IPS-18a (cell line): ENCODE measurements at regions not wholly inside any gene's neighbourhood (a gene's known extent, or its start where the extent isn't known, plus 50 kb on each side); places are given as distances from the start of the nearest gene placed in this dataset.
A peak's percentile ranks its signal among the peaks of the same experiment; 100 is the strongest.

Experiments
- H3K27ac ChIP-seq: one replicate; pipeline ENCODE4 v1.5.1; 2013; ENCODE audit warnings: low read length
- H3K27me3 ChIP-seq: one replicate; pipeline ENCODE4 v1.6.1; 2013; ENCODE audit warnings: mild to moderate bottlenecking, low read length; ENCODE audit not compliant: control insufficient read depth, insufficient read depth
- H3K36me3 ChIP-seq: one replicate; pipeline ENCODE4 v1.6.1; 2013; ENCODE audit warnings: low read depth, low read length; ENCODE audit not compliant: control insufficient read depth
- H3K4me1 ChIP-seq: one replicate; pipeline ENCODE4 v1.6.1; 2013; ENCODE audit warnings: low read depth, low read length; ENCODE audit not compliant: control insufficient read depth
- H3K4me3 ChIP-seq: one replicate; pipeline ENCODE4 v1.5.1; 2013; ENCODE audit warnings: low read length
- H3K9ac ChIP-seq: one replicate; pipeline ENCODE4 v1.6.1; 2013; ENCODE audit warnings: mild to moderate bottlenecking, low read length, moderate library complexity
- H3K9me3 ChIP-seq: one replicate; pipeline ENCODE4 v1.6.1; 2013; ENCODE audit warnings: low read depth, low read length; ENCODE audit not compliant: control insufficient read depth

GRCh38 chr1:69038379-69038778 lies 529.3 kb upstream of the LRRC7 start:
- no peaks in the 10 kb centered on the region for H3K27me3 ChIP-seq
- no peak overlapping the region for H3K9ac ChIP-seq
- H3K36me3 ChIP-seq: no peaks in the 10 kb centered on the region
- no peaks in the 10 kb centered on the region for H3K9me3 ChIP-seq
- H3K4me1 ChIP-seq: no peaks in the 10 kb centered on the region
- H3K4me3 ChIP-seq: no peak overlapping the region
- H3K27ac ChIP-seq: no peak overlapping the region

GRCh38 chr1:69045572-69045971 lies 522.1 kb upstream of the LRRC7 start:
- Histone ChIP-seq H3K36me3 (no peaks in the 10 kb centered on the region), H3K4me3 (no peak overlapping the region), H3K27ac (no peak overlapping the region), H3K9me3 (no peaks in the 10 kb centered on the region), H3K27me3 (no peaks in the 10 kb centered on the region), H3K9ac (no peak overlapping the region), H3K4me1 (no peaks in the 10 kb centered on the region)

- H3K36me3 ChIP-seq: no peaks in the 10 kb centered on the region
- H3K9me3 ChIP-seq: no peaks in the 10 kb centered on the region
- H3K27ac ChIP-seq: no peak overlapping the region
- no peaks in the 10 kb centered on the region for H3K27me3 ChIP-seq
- H3K4me3 ChIP-seq: no peak overlapping the region
- no peaks in the 10 kb centered on the region for H3K4me1 ChIP-seq
- H3K9ac ChIP-seq: no peak overlapping the region
Measured at GRCh38 chr1:69055194-69055593, 512.5 kb upstream of the LRRC7 start.

DNA sequence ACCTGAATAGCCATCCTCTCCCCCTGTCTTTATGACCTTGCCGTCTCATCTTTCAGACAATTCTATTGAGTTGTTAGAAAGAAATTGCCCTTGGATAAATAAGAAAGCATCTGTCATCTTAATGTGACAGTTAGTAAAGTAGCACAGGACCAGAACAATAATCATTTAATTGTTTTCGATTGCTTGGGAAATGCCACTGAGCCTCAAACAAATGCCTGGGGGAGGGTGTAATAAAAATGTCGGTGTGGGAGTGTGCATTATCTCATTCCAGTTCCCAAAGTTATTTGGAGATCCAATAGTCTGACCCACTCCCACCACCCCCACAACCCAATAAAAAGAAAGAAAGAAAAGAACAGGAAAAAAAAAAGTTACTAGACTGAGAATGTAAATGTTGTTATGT lies 509.3 kb upstream of the LRRC7 start:
- Histone ChIP-seq H3K9me3 (no peaks in the 10 kb centered on the region), H3K4me3 (no peak overlapping the region), H3K27ac (no peak overlapping the region), H3K27me3 (no peaks in the 10 kb centered on the region), H3K36me3 (no peaks in the 10 kb centered on the region), H3K9ac (no peak overlapping the region), H3K4me1 (no peaks in the 10 kb centered on the region)

DNA sequence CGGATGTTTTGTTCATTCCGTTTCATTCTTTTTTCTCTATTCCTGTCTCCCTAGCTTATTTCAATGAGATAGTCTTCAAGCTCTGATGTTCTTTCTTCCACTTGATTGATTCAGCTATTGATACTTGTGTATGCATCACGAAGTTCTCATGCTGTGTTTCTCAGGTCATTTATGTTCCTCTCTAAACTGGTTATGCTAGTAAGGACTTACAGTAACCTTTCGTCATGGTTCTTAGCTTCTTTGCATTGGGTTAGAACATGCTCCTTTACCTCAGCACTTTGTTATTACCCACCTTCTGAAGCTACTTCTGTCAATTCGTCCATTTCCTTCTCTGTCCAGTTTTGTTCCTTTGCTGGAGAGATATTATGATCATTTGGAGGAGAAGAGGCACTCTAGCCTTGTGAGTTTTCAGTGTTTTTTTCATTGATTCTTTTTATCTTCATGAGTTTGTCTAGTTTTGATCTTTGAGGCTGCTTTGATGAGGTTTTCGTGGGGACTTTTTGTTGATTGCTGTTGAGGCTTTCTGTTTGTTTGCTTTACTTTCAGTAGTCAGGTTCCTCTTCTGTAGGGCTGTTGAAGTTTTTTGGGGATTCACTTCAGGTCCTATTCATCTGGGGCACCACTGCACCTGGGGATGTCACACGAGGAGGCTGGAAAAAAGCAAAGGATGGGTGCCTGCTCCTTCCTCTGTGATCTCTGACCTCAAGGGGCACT lies 496.9 kb upstream of the LRRC7 start:
- H3K27me3 ChIP-seq: no peaks in the 10 kb centered on the region
- no peak overlapping the region for H3K4me3 ChIP-seq
- no peaks in the 10 kb centered on the region for H3K9me3 ChIP-seq
- no peak overlapping the region for H3K27ac ChIP-seq
- H3K36me3 ChIP-seq: no peaks in the 10 kb centered on the region
- H3K4me1 ChIP-seq: peaks cover 5% of the 10 kb centered on the region
- H3K9ac ChIP-seq: no peak overlapping the region

DNA sequence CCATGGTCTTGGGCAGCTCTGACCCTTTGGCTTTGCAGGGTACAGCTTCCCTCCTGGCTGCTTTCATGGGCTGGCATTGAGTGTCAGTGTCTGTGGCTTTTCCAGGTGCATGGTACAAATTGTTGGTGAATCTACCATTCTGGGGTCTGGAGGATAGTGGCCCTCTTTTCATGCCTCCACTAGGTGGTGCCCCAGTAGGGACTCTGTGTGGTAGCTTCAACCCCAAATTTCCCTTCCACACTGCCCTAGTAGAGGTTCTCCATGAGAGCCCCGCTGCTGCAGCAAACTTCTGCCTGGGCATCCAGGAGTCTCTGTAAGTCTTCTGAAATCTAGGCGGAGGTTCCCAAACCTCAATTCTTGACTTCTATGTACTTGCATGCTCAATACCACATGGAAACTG lies 494.5 kb upstream of the LRRC7 start:
- Histone ChIP-seq H3K4me1 (peaks cover 26% of the 10 kb centered on the region), H3K9ac (no peak overlapping the region), H3K36me3 (no peaks in the 10 kb centered on the region), H3K4me3 (no peak overlapping the region), H3K9me3 (no peaks in the 10 kb centered on the region), H3K27ac (no peak overlapping the region), H3K27me3 (no peaks in the 10 kb centered on the region)

DNA sequence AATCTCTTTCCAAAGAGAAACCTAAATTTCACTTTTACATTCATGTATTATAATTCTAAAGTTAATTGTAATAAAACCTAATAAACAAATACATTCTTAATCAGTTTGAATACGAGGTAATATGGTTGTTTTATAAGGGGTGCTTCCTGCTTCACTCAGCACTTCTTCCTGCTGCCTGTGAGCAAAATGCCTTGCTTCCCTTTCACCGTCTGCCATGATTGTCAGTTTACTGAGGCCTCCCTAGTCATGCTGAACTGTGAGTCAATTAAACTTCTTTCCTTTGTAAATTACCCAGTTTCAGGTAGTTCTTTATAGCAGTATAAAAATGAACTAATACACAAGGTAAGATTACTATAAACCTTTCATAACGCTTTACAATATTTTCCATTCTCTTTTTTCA lies 491.1 kb upstream of the LRRC7 start:
- H3K4me3 ChIP-seq: no peak overlapping the region
- H3K27me3 ChIP-seq: no peaks in the 10 kb centered on the region
- H3K36me3 ChIP-seq: no peaks in the 10 kb centered on the region
- H3K27ac ChIP-seq: peak overlapping the region; percentile 76
- H3K9ac ChIP-seq: peak overlapping the region; percentile 53
- no peaks in the 10 kb centered on the region for H3K9me3 ChIP-seq
- H3K4me1 ChIP-seq: peaks cover 36% of the 10 kb centered on the region

DNA sequence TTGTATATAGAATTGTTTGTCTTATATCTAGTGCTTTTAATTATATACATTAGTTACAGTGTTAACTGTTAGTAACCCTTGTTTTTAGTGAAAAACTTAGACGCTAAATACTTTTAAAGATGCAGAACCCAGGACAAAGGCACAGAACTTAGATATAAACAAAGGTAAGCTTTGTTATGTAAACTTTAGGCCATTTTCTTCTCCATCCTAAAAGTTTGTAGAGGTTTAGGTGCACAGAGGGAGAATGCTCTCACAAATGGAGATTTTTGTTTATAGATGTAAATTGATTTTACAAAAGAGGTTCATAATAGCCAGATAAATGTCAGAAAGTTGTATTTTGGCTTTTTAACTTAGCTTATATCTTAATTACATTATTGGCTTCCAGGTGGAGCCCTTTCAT lies 490.5 kb upstream of the LRRC7 start:
- no peaks in the 10 kb centered on the region for H3K27me3 ChIP-seq
- H3K4me3 ChIP-seq: peak overlapping the region; percentile 26
- no peaks in the 10 kb centered on the region for H3K36me3 ChIP-seq
- H3K9ac ChIP-seq: peak overlapping the region; percentile 53
- no peaks in the 10 kb centered on the region for H3K9me3 ChIP-seq
- H3K4me1 ChIP-seq: peaks cover 41% of the 10 kb centered on the region
- H3K27ac ChIP-seq: peak overlapping the region; percentile 76

GRCh38 chr1:69077633-69078032 lies 490.1 kb upstream of the LRRC7 start:
- no peaks in the 10 kb centered on the region for H3K9me3 ChIP-seq
- no peaks in the 10 kb centered on the region for H3K36me3 ChIP-seq
- H3K9ac ChIP-seq: no peak overlapping the region
- no peak overlapping the region for H3K27ac ChIP-seq
- peak overlapping the region; percentile 26 for H3K4me3 ChIP-seq
- H3K4me1 ChIP-seq: peaks cover 46% of the 10 kb centered on the region
- no peaks in the 10 kb centered on the region for H3K27me3 ChIP-seq

- H3K36me3 ChIP-seq: no peaks in the 10 kb centered on the region
- no peaks in the 10 kb centered on the region for H3K9me3 ChIP-seq
- no peak overlapping the region for H3K4me3 ChIP-seq
- H3K4me1 ChIP-seq: peaks cover 52% of the 10 kb centered on the region
- no peak overlapping the region for H3K9ac ChIP-seq
- H3K27me3 ChIP-seq: no peaks in the 10 kb centered on the region
- no peak overlapping the region for H3K27ac ChIP-seq
Measured at GRCh38 chr1:69081668-69082067, 486.1 kb upstream of the LRRC7 start.

- Histone ChIP-seq H3K4me3 (no peak overlapping the region), H3K27me3 (no peaks in the 10 kb centered on the region), H3K4me1 (peaks cover 52% of the 10 kb centered on the region), H3K9me3 (no peaks in the 10 kb centered on the region), H3K9ac (no peak overlapping the region), H3K36me3 (no peaks in the 10 kb centered on the region), H3K27ac (no peak overlapping the region)
Measured at GRCh38 chr1:69082312-69082711, 485.4 kb upstream of the LRRC7 start.

GRCh38 chr1:69086148-69086547 lies 481.6 kb upstream of the LRRC7 start:
- Histone ChIP-seq H3K9me3 (no peaks in the 10 kb centered on the region), H3K27ac (no peak overlapping the region), H3K36me3 (no peaks in the 10 kb centered on the region), H3K4me3 (no peak overlapping the region), H3K27me3 (no peaks in the 10 kb centered on the region), H3K9ac (no peak overlapping the region), H3K4me1 (peaks cover 40% of the 10 kb centered on the region)
